GM12865 (cell line): ENCODE measurements at regions not wholly inside any gene's neighbourhood (a gene's known extent, or its start where the extent isn't known, plus 50 kb on each side); places are given as distances from the start of the nearest gene placed in this dataset.
"Not testable (repeated sequence)": the region's sequence is repeated elsewhere in the genome, so short reads cannot be mapped to it uniquely, and the experiment has no call there.

ENCODE experiments used
- DNase-seq: peaks from one replicate; pipeline ENCODE4 v3.0.0; 2010; ENCODE audit warnings: low read depth
- H3K4me3 ChIP-seq: 2 replicates; pipeline ENCODE4 v1.5.1; 2011; ENCODE audit warnings: mild to moderate bottlenecking, low read depth, low read length, control low read depth
- TF ChIP-seq, protein P1 (sequence below): IDR thresholded peaks from 2 replicates; pipeline ENCODE4 v1.5.1; 2011; ENCODE audit warnings: low read length, control low read depth, low read depth, inconsistent platforms; ENCODE audit not compliant: insufficient read depth; ENCODE audit errors: missing control alignments

DNA sequence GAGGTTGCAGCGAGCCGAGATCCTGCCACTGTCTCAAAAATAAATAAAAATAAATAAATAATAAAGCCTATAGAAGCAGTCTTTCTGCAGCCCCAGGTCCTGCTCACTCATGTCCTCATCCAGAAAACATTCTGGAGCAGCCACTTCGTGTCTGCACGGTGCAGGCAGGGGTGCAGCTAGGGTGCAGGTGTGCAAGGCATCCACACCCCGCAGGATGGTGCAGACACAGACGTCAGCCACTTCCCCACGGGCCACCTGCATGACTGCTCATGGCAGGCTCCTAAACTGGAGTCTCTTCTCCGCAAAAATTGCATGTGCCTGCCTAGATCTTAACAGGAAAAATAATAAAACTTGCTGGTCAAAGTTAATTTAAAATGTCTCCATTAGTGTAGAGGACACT is 80.2 kb upstream of the SNTG2 start:
- TF ChIP-seq, protein P1, sequence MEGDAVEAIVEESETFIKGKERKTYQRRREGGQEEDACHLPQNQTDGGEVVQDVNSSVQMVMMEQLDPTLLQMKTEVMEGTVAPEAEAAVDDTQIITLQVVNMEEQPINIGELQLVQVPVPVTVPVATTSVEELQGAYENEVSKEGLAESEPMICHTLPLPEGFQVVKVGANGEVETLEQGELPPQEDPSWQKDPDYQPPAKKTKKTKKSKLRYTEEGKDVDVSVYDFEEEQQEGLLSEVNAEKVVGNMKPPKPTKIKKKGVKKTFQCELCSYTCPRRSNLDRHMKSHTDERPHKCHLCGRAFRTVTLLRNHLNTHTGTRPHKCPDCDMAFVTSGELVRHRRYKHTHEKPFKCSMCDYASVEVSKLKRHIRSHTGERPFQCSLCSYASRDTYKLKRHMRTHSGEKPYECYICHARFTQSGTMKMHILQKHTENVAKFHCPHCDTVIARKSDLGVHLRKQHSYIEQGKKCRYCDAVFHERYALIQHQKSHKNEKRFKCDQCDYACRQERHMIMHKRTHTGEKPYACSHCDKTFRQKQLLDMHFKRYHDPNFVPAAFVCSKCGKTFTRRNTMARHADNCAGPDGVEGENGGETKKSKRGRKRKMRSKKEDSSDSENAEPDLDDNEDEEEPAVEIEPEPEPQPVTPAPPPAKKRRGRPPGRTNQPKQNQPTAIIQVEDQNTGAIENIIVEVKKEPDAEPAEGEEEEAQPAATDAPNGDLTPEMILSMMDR: no peak

DNA sequence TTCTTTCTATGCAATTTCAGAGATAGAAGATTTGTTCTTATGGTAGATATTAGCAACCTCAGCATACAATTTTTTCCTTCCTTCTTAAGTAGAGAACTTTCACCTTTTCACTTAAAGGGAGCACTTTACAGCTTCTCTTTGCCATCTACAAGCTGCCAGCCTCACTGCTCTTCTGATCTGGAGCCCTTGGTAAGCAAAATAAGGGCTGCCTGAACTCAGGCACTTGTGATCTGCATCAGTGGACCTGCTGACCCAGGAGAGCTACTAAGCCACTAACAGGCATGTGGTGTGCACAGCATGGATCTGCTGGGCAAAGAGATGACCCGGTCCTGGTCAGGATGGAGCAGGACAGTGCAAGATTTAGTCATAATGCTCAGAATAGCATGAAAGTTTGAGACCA is 80.8 kb upstream of the SNTG2 start:
- TF ChIP-seq, protein P1: no peak
- H3K4me3 ChIP-seq: no peak overlapping the region
- DNase-seq: no peak

More for the DNA sequence above, 80.2 kb upstream of the SNTG2 start:
- DNase-seq: no peak
- no peak overlapping the region for H3K4me3 ChIP-seq

DNA sequence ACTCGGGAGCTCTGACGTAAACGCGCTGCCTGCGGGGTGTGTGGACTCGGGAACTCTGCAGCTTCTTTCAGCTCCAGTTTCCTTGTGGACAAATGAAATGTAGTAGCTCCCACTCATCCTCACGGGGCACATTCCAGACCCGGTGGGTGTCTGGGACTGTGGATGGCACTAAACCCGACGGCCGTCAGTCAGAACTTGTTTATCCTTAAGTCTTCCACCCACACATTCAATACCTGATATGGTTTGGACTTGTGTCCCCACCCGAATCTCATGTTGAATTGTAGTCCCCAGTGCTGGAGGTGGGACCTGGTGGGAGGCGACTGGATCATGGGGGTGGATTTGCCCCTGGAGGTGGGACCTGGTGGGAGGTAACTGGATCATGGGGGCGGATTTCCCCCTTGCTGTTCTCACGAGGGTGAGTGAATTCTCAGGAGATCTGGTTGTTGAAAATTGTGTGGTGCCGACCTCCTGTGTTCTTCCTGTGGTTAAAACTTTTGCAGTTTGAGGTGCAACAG is 81.2 kb upstream of the SNTG2 start:
- no peak for DNase-seq
- H3K4me3 ChIP-seq: no peak overlapping the region
- TF ChIP-seq, protein P1: no peak

DNA sequence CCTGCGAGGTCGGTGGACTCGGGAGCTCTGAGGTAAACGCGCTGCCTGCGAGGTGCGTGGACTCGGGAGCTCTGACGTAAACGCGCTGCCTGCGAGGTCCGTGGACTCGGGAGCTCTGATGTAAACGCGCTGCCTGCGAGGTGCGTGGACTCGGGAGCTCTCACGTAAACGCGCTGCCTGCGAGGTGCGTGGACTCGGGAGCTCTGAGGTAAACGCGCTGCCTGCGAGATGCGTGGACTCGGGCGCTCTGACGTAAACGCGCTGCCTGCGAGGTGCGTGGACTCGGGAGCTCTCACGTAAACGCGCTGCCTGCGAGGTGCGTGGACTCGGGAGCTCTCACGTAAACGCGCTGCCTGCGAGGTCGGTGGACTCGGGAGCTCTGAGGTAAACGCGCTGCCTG is 81.8 kb upstream of the SNTG2 start:
- not testable (repeated sequence) for DNase-seq, H3K4me3 ChIP-seq

DNA sequence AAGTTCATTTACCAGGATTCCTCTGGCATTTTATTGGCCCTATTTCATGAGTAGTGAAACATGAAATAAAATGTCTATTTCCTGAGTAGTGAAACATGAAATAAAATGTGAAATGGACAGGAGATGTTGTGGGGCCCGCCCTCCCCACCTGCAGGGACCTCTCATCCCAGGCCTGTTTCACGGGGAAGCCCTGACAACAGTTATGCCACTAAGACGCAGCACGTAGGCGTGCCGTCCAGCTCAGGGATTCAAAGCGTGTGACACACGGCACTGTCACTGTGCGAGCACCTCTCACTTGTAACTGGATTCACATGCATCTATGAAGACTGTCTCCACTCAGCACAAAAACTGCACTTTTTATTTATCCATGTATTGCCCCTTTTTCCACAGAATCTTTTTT is 83.4 kb upstream of the SNTG2 start:
- no peak for DNase-seq
- H3K4me3 ChIP-seq: no peak overlapping the region
- TF ChIP-seq, protein P1: no peak

DNA sequence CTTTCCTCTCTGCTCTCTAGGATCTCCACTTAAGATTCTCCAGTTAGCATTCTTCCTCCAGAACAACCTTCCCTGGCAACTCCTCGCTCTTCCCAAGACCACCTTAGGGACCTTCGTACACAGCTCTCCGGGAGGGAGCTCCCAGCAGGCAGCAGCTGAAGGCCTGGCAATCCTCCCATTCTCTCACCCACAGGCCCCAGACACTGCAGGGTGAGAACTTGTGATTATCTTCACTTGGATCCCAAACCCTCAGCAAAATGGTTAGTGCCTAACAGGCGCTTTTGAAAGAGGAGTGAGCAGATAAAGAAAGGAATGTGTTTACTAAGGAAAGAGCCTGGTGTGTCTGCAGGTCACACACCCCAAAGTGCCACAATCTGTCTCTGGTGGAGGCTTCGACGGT is 83.8 kb upstream of the SNTG2 start:
- no peak overlapping the region for H3K4me3 ChIP-seq
- DNase-seq: no peak

DNA sequence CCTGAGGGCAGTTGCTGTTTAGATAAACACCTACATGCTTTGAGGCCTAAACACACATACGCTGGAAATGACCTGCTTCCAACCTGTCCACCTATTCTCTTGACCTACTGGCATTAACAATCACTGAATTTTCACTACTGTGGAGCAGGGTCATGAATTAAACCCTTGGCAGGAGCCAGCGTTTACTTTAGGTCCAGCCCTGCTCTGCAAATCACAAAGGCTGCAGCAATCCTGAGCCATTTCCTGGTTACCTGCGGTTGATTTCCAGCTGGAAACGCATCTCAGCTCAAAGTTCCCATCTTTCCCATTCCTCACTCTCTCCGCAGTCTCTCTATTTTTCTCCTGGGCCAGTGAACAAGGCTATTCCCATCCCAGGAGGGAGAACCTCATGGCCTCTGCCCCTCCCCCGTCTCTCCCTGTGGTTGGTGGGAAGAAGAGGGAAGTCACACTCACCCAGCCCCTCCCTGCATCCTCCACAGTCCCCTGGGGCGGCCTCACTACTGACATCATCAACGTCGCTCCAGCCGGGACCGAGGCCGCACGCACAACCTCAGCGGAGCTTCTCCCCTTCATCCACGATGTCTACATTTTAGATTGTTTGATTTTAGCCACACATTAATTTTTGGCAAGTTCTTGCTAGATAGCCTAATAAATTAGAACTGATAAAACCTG is 84.5 kb upstream of the SNTG2 start:
- TF ChIP-seq, protein P1: no peak
- DNase-seq: no peak
- no peak overlapping the region for H3K4me3 ChIP-seq

More for the DNA sequence above, 83.8 kb upstream of the SNTG2 start:
- TF ChIP-seq, protein P1: no peak
